D341Med (cell line): ENCODE measurements at regions not wholly inside any gene's neighbourhood (a gene's known extent, or its start where the extent isn't known, plus 50 kb on each side); places are given as distances from the start of the nearest gene placed in this dataset.

Experiments
- DNase-seq: peaks from one replicate; pipeline ENCODE4 v3.0.0; 2012; ENCODE audit warnings: low spot score

- DNase-seq: no peak
Observed at GRCh38 chr1:175865041-175865766, 121.8 kb upstream of the TNR start.

GRCh38 chr1:175864625-175865024, 121.2 kb upstream of the TNR start:
- DNase-seq: no peak

- DNase-seq: no peak
Observed at GRCh38 chr1:175864183-175864582, 120.8 kb upstream of the TNR start.

GRCh38 chr1:175863299-175864050, 120.1 kb upstream of the TNR start:
- DNase-seq: no peak

GRCh38 chr1:175862408-175862807, 119.0 kb upstream of the TNR start:
- no peak for DNase-seq

GRCh38 chr1:175861626-175862367, 118.4 kb upstream of the TNR start:
- no peak for DNase-seq

- DNase-seq: no peak
Observed at GRCh38 chr1:175857756-175858155, 114.4 kb upstream of the TNR start.

GRCh38 chr1:175853681-175854080, 110.3 kb upstream of the TNR start:
- no peak for DNase-seq

- no peak for DNase-seq
Observed at GRCh38 chr1:175851749-175852148, 108.4 kb upstream of the TNR start.

GRCh38 chr1:175848329-175848728, 104.9 kb upstream of the TNR start:
- no peak for DNase-seq

GRCh38 chr1:175845985-175846384, 102.6 kb upstream of the TNR start:
- no peak for DNase-seq

GRCh38 chr1:175845338-175845737, 101.9 kb upstream of the TNR start:
- DNase-seq: no peak

GRCh38 chr1:175844877-175845276, 101.5 kb upstream of the TNR start:
- no peak for DNase-seq

GRCh38 chr1:175842550-175842949, 99.2 kb upstream of the TNR start:
- no peak for DNase-seq

- no peak for DNase-seq
Observed at GRCh38 chr1:175841738-175842187, 98.4 kb upstream of the TNR start.

- no peak for DNase-seq
Observed at GRCh38 chr1:175840787-175841186, 97.4 kb upstream of the TNR start.

GRCh38 chr1:175839779-175840669, 96.6 kb upstream of the TNR start:
- no peak for DNase-seq

- no peak for DNase-seq
Observed at GRCh38 chr1:175834597-175834996, 91.2 kb upstream of the TNR start.

GRCh38 chr1:175833951-175834350, 90.6 kb upstream of the TNR start:
- DNase-seq: no peak

- DNase-seq: no peak
Observed at GRCh38 chr1:175833502-175833901, 90.1 kb upstream of the TNR start.

- DNase-seq: no peak
Observed at GRCh38 chr1:175830500-175830899, 87.1 kb upstream of the TNR start.

- no peak for DNase-seq
Observed at GRCh38 chr1:175829845-175830244, 86.5 kb upstream of the TNR start.
